Activated T-cell treated with anti-CD3 and anti-CD28 coated beads for 48 hours (primary cell): ENCODE measurements at regions not wholly inside any gene's neighbourhood (a gene's known extent, or its start where the extent isn't known, plus 50 kb on each side); places are given as distances from the start of the nearest gene placed in this dataset.

ENCODE experiments used
- DNase-seq: peaks from one replicate; pipeline ENCODE4 v3.0.0-alpha.2; 2020; ENCODE audit warnings: low read depth

- no peak for DNase-seq
These were observed 301.8 kb upstream of the TMPO start for GRCh38 chr12:98213556-98213955.

- DNase-seq: no peak
These were observed 298.1 kb upstream of the TMPO start for GRCh38 chr12:98217257-98217656.

GRCh38 chr12:98220636-98221035, 294.8 kb upstream of the TMPO start:
- no peak for DNase-seq

GRCh38 chr12:98221243-98221808, 294.1 kb upstream of the TMPO start:
- no peak for DNase-seq

GRCh38 chr12:98222135-98222534, 293.3 kb upstream of the TMPO start:
- DNase-seq: no peak

GRCh38 chr12:98224584-98225221, 290.7 kb upstream of the TMPO start:
- DNase-seq: no peak

GRCh38 chr12:98227162-98227561, 288.2 kb upstream of the TMPO start:
- no peak for DNase-seq

- no peak for DNase-seq
These were observed 286.5 kb upstream of the TMPO start for GRCh38 chr12:98228683-98229539.

GRCh38 chr12:98229540-98229924, 285.9 kb upstream of the TMPO start:
- DNase-seq: no peak

GRCh38 chr12:98232753-98233390, 282.5 kb upstream of the TMPO start:
- DNase-seq: no peak

- DNase-seq: no peak
These were observed 280.1 kb upstream of the TMPO start for GRCh38 chr12:98235301-98235700.

GRCh38 chr12:98238515-98239130, 276.8 kb upstream of the TMPO start:
- DNase-seq: no peak

- DNase-seq: no peak
These were observed 272.2 kb upstream of the TMPO start for GRCh38 chr12:98243190-98243589.

- DNase-seq: no peak
These were observed 271.3 kb upstream of the TMPO start for GRCh38 chr12:98244136-98244535.

- no peak for DNase-seq
These were observed 262.0 kb upstream of the TMPO start for GRCh38 chr12:98253207-98254037.

GRCh38 chr12:98256830-98257229, 258.6 kb upstream of the TMPO start:
- no peak for DNase-seq

- DNase-seq: no peak
These were observed 255.7 kb upstream of the TMPO start for GRCh38 chr12:98259693-98260092.

- no peak for DNase-seq
These were observed 255.1 kb upstream of the TMPO start for GRCh38 chr12:98260276-98260675.

GRCh38 chr12:98262902-98263301, 252.5 kb upstream of the TMPO start:
- no peak for DNase-seq

GRCh38 chr12:98274430-98275130, 240.8 kb upstream of the TMPO start:
- DNase-seq: no peak

- no peak for DNase-seq
These were observed 240.3 kb upstream of the TMPO start for GRCh38 chr12:98275131-98275475.
